K562 (cell line): ENCODE measurements at regions not wholly inside any gene's neighbourhood (a gene's known extent, or its start where the extent isn't known, plus 50 kb on each side); places are given as distances from the start of the nearest gene placed in this dataset.

Experiments used
- ATAC-seq: fragments of 200-7000 bp; cut with Tn5 transposase; 3 replicates; pipeline ENCODE4 v1.9.1; 2020; ENCODE audit warnings: moderate library complexity
- BruUV-seq: library from RNA; stranded (reverse); fragments of 400-500 nt; replicated peaks from 2 replicates; lab custom pipeline; 2021; lab: Mats Ljungman, UMichigan
- CTCF ChIA-PET: fragments of 300-600 bp; formaldehyde crosslinking; extraction: SDS; loops from one replicate; lab custom pipeline; 2021; ENCODE audit warnings: low intra/inter-chr PET ratio; lab: Yijun Ruan, JAX
- POLR2A ChIA-PET: fragments of 300-600, 350-650 bp; sonication (Branson Sonifier 250); formaldehyde crosslinking; extraction: SDS; loops from one replicate; lab custom pipeline; 2021; ENCODE audit warnings: antibody characterized with exemption, inconsistent platforms; lab: Yijun Ruan, JAX
- DNase-seq, 4 experiments: peaks; one replicate each; pipeline versions ENCODE4 v3.0.0 to v3.0.0-alpha.2; 2011 to 2018; ENCODE audit warnings: low spot score in 3 of 4, mixed read lengths in 3 of 4; ENCODE audit errors: extremely low read depth in 1 of 4
- FAIRE-seq: peaks from 2 replicates; lab custom pipeline; 2011; peaks lifted over from hg19 to GRCh38; lab: Jason Lieb, UNC
- H2AFZ ChIP-seq: 2 replicates; pipeline ENCODE4 v1.6.0; 2011; ENCODE audit warnings: low read depth, low read length, control low read depth, inconsistent platforms
- H3K27ac ChIP-seq: fragments of 200-600 bp; 3 replicates; pipeline ENCODE4 v1.8.0; 2011; ENCODE audit warnings: low read depth, mild to moderate bottlenecking, control low read depth, inconsistent platforms, low read length, moderate library complexity, mixed read lengths; ENCODE audit errors: extremely low read depth
- H3K27me3 ChIP-seq, 2 experiments: fragments of 300-600 bp in 1 of 2; 2 replicates in 1 of 2; 3 replicates in 1 of 2; pipeline versions ENCODE4 v1.6.0 to v1.8.0; 2011; ENCODE audit warnings: inconsistent platforms in 2 of 2, low read length in 2 of 2, mild to moderate bottlenecking in 1 of 2, mixed read lengths in 1 of 2, moderate library complexity in 1 of 2; ENCODE audit not compliant: control insufficient read depth in 2 of 2, insufficient read depth in 2 of 2
- H3K36me3 ChIP-seq: fragments of 300-600 bp; 3 replicates; pipeline ENCODE4 v1.8.0; 2011; ENCODE audit warnings: mild to moderate bottlenecking, low read length, inconsistent platforms; ENCODE audit not compliant: control insufficient read depth, insufficient read depth
- H3K4me1 ChIP-seq, 2 experiments: fragments of 200-600 bp in 1 of 2; replicated peaks in 1 of 2; 2 replicates in 1 of 2; 3 replicates in 1 of 2; pipeline versions ENCODE4 v1.5.1 to v1.8.0; 2011; ENCODE audit warnings: inconsistent platforms in 2 of 2, low read length in 2 of 2, mild to moderate bottlenecking in 1 of 2, mixed read lengths in 1 of 2, moderate library complexity in 1 of 2; ENCODE audit not compliant: control insufficient read depth in 2 of 2, insufficient read depth in 2 of 2
- H3K4me2 ChIP-seq: 2 replicates; pipeline ENCODE4 v1.6.1; 2011; ENCODE audit warnings: low read length, control low read depth, inconsistent platforms, mixed read lengths; ENCODE audit not compliant: insufficient read depth
- H3K4me3 ChIP-seq: fragments of 200-600 bp; sonication (generic), shearing (Covaris generic); 2 replicates; pipeline ENCODE4 v1.5.1; 2016; ENCODE audit warnings: control low read depth, inconsistent platforms
- H3K79me2 ChIP-seq: fragments of 200-600 bp; 3 replicates; pipeline ENCODE4 v1.8.0; 2011; ENCODE audit warnings: low read length, inconsistent platforms; ENCODE audit not compliant: control insufficient read depth, insufficient read depth
- H3K9ac ChIP-seq, 2 experiments: 2 replicates each; pipeline versions ENCODE4 v1.6.0 to v1.6.1; 2011; ENCODE audit warnings: low read depth in 2 of 2, low read length in 2 of 2, control low read depth in 1 of 2, inconsistent platforms in 1 of 2, mild to moderate bottlenecking in 1 of 2, mixed read lengths in 1 of 2; ENCODE audit not compliant: insufficient read depth in 1 of 2
- H3K9me1 ChIP-seq: one replicate; pipeline ENCODE4 v1.6.0; 2011; ENCODE audit warnings: inconsistent platforms, mild to moderate bottlenecking, low read length, moderate library complexity; ENCODE audit not compliant: control insufficient read depth, insufficient read depth
- H3K9me3 ChIP-seq: replicated peaks from 2 replicates; pipeline ENCODE4 v1.5.1; 2011; ENCODE audit warnings: low read depth, low read length, inconsistent platforms; ENCODE audit not compliant: control insufficient read depth, insufficient read depth
- H4K20me1 ChIP-seq: replicated peaks from 2 replicates; pipeline ENCODE4 v1.6.1; 2011; ENCODE audit warnings: low read length, inconsistent platforms, mixed read lengths; ENCODE audit not compliant: control insufficient read depth, insufficient read depth
- GATA2 ChIP-seq: sonication (generic); formaldehyde crosslinking; IDR thresholded peaks from 2 replicates; pipeline ENCODE4 v1.4.0; 2020; ENCODE audit warnings: mild to moderate bottlenecking, missing genetic modification reagents
- HDAC6 ChIP-seq: IDR thresholded peaks from 2 replicates; pipeline ENCODE4 v1.6.1; 2012; ENCODE audit warnings: low read depth, mild to moderate bottlenecking, control low read depth, inconsistent platforms, low read length, moderate library complexity
- HDGF ChIP-seq: fragments of 450-650 bp; IDR thresholded peaks from 2 replicates; pipeline ENCODE4 v1.6.1; 2016
- JUN ChIP-seq, 2 experiments: sonication (generic) in 1 of 2; formaldehyde crosslinking in 1 of 2; IDR thresholded peaks; 2 replicates each; pipeline versions ENCODE4 v1.6.1 to v1.8.0; 2012 to 2022; ENCODE audit warnings: borderline replicate concordance in 2 of 2, mild to moderate bottlenecking in 2 of 2, improper control_type of control experiment in 1 of 2, low read depth in 1 of 2, low read length in 1 of 2, missing genetic modification reagents in 1 of 2
- KAT7 ChIP-seq: sonication (generic); formaldehyde crosslinking; IDR thresholded peaks from 2 replicates; pipeline ENCODE4 v1.8.0; 2022; ENCODE audit warnings: missing genetic modification reagents, mild to moderate bottlenecking, borderline replicate concordance
- MYBL2 ChIP-seq, 2 experiments: fragments of 450-650 bp in 1 of 2; sonication (generic) in 1 of 2; formaldehyde crosslinking in 1 of 2; IDR thresholded peaks; 2 replicates each; pipeline versions ENCODE4 v1.6.1 to v1.8.1; 2017 to 2022; ENCODE audit warnings: borderline replicate concordance in 1 of 2, inconsistent platforms in 1 of 2, low read depth in 1 of 2, mild to moderate bottlenecking in 1 of 2, missing genetic modification reagents in 1 of 2, moderate library complexity in 1 of 2
- NR2F6 ChIP-seq: fragments of 450-650 bp; formaldehyde crosslinking; IDR thresholded peaks from 2 replicates; pipeline ENCODE4 v1.4.0; 2020; ENCODE audit warnings: mild to moderate bottlenecking
- U2AF2 ChIP-seq: fragments of 200-400 bp; formaldehyde crosslinking; optimal IDR thresholded peaks from 2 replicates; pipeline ENCODE3; 2017; ENCODE audit warnings: low read depth, mild to moderate bottlenecking, low read length
- ZNF444 ChIP-seq: fragments of 250-450 bp; sonication (Bioruptor Pico); IDR thresholded peaks from 2 replicates; pipeline ENCODE4 v1.4.0; 2020; ENCODE audit warnings: mild to moderate bottlenecking, moderate library complexity
- WGBS: fragments of 100-300 bp; shearing (Covaris generic); methylation state at CpG from one replicate; pipeline ENCODE4 v1.1.6; 2016; ENCODE audit warnings: low coverage, mixed read lengths; ENCODE audit not compliant: insufficient coverage; ENCODE audit errors: missing lambda C conversion rate; 5-methylcytosine and 5-hydroxymethylcytosine counted together
- in situ Hi-C: fragments of 300-500 bp; cut with MboI; formaldehyde crosslinking; loops from 4 replicates; pipeline ENCODE4 v1.15.0; 2018; ENCODE audit warnings: inconsistent platforms, mixed read lengths
- intact Hi-C: fragments of 100-400 bp; cut with micrococcal nuclease; formaldehyde crosslinking; loops from 2 replicates; pipeline ENCODE4 v1.14.2; 2022
- TF ChIP-seq, protein P1 (sequence below): fragments of 250-450 bp; sonication (Bioruptor Pico); IDR thresholded peaks from 2 replicates; pipeline ENCODE4 v1.5.0; 2020; ENCODE audit warnings: mild to moderate bottlenecking, borderline replicate concordance
- TF ChIP-seq, protein P2 (sequence below): fragments of 200-800 bp; sonication (Bioruptor generic); IDR thresholded peaks from 2 replicates; pipeline ENCODE4 v1.6.1; 2017; ENCODE audit warnings: missing genetic modification characterization, missing compliant biosample characterization
- TF ChIP-seq, protein P3 (sequence below): fragments of 450-650 bp; conservative IDR thresholded peaks from 2 replicates; pipeline ENCODE4 v1.6.1; 2016; ENCODE audit warnings: missing genetic modification characterization, low read depth, mild to moderate bottlenecking, control low read depth, missing compliant biosample characterization
- TF ChIP-seq, protein P4 (sequence below): fragments of 450-650 bp; formaldehyde crosslinking; IDR thresholded peaks from 2 replicates; pipeline ENCODE4 v1.4.0; 2022; ENCODE audit warnings: missing genetic modification characterization
- TF ChIP-seq, protein P5 (sequence below): fragments of 450-650 bp; formaldehyde crosslinking; IDR thresholded peaks from 2 replicates; pipeline ENCODE4 v1.4.0; 2020; ENCODE audit warnings: mild to moderate bottlenecking, moderate library complexity

DNA sequence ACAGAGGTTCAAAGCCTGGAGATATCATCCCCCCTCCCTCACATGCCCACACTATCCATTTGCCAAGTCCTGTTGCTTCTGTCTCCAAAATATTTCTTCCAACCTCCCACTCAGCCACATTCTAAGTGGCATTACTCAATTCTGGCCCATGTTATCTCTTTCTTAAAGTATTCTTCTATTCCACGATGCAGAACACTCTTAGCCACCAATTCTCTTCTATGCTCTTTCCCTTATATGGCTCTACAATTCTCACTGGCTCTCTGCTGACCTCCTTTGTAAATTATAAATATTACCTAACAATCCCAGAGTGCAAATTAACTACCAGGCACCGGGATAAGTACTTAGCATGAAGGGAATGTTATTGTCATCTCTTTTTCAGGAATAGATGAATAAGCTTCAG lies 82.4 kb downstream of the KCNJ2 start:
- in situ Hi-C loops = no loop called here
- Histone ChIP-seq H3K4me3 (no peak overlapping the region), H3K4me1 (no peaks in the 10 kb centered on the region), H3K36me3 (no peaks in the 10 kb centered on the region), H3K27me3 (no peaks in the 10 kb centered on the region), H3K9me1 (no peaks in the 10 kb centered on the region), H3K27ac (no peak overlapping the region), H3K79me2 (no peaks in the 10 kb centered on the region), H3K9ac (no peak overlapping the region), H2AFZ (no peak overlapping the region), H4K20me1 (no peaks in the 10 kb centered on the region), H3K4me2 (no peak overlapping the region), H3K9me3 (no peaks in the 10 kb centered on the region)
- no peak for DNase-seq
- CTCF ChIA-PET = no interaction called here
- ATAC-seq = no peak
- WGBS = 4% methylated on average over 2 of the region's 2 CpGs
- no TSS peak for BruUV-seq
- FAIRE-seq = no peak
- POLR2A ChIA-PET = no interaction called here
- intact Hi-C loops = no loop called here
- TF ChIP-seq GATA2 (CRISPR knock-in tag) (no peak), MYBL2 (IDR thresholded peaks at IDR 0.05; ENCODE audit: low read depth) (no peak), MYBL2 (CRISPR knock-in tag; IDR thresholded peaks at IDR 0.05; ENCODE audit: borderline replicate concordance) (no peak), HDGF (no peak), ZNF444 (no peak), U2AF2 (no peak), JUN (IDR thresholded peaks at IDR 0.05; ENCODE audit: borderline replicate concordance, low read depth, low read length) (no peak), JUN (CRISPR knock-in tag; IDR thresholded peaks at IDR 0.05; ENCODE audit: borderline replicate concordance) (no peak), HDAC6 (no peak), KAT7 (CRISPR knock-in tag) (no peak), NR2F6 (CRISPR knock-in tag) (no peak)
- TF ChIP-seq, protein P1, sequence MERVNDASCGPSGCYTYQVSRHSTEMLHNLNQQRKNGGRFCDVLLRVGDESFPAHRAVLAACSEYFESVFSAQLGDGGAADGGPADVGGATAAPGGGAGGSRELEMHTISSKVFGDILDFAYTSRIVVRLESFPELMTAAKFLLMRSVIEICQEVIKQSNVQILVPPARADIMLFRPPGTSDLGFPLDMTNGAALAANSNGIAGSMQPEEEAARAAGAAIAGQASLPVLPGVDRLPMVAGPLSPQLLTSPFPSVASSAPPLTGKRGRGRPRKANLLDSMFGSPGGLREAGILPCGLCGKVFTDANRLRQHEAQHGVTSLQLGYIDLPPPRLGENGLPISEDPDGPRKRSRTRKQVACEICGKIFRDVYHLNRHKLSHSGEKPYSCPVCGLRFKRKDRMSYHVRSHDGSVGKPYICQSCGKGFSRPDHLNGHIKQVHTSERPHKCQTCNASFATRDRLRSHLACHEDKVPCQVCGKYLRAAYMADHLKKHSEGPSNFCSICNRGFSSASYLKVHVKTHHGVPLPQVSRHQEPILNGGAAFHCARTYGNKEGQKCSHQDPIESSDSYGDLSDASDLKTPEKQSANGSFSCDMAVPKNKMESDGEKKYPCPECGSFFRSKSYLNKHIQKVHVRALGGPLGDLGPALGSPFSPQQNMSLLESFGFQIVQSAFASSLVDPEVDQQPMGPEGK (CRISPR knock-in tag) = no peak
- TF ChIP-seq, protein P2, sequence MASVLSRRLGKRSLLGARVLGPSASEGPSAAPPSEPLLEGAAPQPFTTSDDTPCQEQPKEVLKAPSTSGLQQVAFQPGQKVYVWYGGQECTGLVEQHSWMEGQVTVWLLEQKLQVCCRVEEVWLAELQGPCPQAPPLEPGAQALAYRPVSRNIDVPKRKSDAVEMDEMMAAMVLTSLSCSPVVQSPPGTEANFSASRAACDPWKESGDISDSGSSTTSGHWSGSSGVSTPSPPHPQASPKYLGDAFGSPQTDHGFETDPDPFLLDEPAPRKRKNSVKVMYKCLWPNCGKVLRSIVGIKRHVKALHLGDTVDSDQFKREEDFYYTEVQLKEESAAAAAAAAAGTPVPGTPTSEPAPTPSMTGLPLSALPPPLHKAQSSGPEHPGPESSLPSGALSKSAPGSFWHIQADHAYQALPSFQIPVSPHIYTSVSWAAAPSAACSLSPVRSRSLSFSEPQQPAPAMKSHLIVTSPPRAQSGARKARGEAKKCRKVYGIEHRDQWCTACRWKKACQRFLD (CRISPR knock-in tag) = no peak
- TF ChIP-seq, protein P3, sequence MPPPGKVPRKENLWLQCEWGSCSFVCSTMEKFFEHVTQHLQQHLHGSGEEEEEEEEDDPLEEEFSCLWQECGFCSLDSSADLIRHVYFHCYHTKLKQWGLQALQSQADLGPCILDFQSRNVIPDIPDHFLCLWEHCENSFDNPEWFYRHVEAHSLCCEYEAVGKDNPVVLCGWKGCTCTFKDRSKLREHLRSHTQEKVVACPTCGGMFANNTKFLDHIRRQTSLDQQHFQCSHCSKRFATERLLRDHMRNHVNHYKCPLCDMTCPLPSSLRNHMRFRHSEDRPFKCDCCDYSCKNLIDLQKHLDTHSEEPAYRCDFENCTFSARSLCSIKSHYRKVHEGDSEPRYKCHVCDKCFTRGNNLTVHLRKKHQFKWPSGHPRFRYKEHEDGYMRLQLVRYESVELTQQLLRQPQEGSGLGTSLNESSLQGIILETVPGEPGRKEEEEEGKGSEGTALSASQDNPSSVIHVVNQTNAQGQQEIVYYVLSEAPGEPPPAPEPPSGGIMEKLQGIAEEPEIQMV (tag) = no peak
- TF ChIP-seq, protein P4, sequence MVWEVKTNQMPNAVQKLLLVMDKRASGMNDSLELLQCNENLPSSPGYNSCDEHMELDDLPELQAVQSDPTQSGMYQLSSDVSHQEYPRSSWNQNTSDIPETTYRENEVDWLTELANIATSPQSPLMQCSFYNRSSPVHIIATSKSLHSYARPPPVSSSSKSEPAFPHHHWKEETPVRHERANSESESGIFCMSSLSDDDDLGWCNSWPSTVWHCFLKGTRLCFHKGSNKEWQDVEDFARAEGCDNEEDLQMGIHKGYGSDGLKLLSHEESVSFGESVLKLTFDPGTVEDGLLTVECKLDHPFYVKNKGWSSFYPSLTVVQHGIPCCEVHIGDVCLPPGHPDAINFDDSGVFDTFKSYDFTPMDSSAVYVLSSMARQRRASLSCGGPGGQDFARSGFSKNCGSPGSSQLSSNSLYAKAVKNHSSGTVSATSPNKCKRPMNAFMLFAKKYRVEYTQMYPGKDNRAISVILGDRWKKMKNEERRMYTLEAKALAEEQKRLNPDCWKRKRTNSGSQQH (CRISPR knock-in tag) = no peak
- TF ChIP-seq, protein P5, sequence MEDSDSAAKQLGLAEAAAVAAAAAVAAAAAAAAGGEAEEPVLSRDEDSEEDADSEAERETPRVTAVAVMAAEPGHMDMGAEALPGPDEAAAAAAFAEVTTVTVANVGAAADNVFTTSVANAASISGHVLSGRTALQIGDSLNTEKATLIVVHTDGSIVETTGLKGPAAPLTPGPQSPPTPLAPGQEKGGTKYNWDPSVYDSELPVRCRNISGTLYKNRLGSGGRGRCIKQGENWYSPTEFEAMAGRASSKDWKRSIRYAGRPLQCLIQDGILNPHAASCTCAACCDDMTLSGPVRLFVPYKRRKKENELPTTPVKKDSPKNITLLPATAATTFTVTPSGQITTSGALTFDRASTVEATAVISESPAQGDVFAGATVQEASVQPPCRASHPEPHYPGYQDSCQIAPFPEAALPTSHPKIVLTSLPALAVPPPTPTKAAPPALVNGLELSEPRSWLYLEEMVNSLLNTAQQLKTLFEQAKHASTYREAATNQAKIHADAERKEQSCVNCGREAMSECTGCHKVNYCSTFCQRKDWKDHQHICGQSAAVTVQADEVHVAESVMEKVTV (CRISPR knock-in tag) = no peak
